ENCODE measurements at regions not wholly inside any gene's neighbourhood (a gene's known extent, or its start where the extent isn't known, plus 50 kb on each side); places are given as distances from the start of the nearest gene placed in this dataset.

DNA sequence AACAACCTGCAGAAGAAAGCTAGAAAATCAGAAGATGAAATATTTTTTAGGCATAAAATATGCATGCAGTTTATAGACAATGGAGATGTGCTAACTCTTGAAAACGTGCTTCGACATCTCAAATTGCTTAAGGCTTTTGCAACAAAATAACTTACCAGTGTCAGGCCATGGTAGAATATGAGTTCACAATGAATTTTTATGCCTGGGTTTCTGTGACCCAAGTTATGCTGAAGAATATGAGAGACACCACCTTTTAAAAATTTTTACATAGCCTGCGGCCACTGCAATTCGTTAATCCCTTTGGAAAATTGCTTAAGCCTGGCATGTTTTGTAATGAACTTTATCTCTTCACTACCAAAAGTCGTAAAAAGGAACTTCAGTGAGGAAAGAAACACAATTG lies 170.1 kb upstream of the AKR1E2 start:
- peaks cover 18% of the 10 kb centered on the region; the same call in 1 of the 2 replicates for H3K4me1 ChIP-seq (ENCODE audit: insufficient read depth, low read length)
- H3K27ac ChIP-seq (ENCODE audit: low read length): no peak overlapping the region
- H3K36me3 ChIP-seq (ENCODE audit: insufficient read depth, low read depth, low read length): no peaks in the 10 kb centered on the region
- no peaks in the 10 kb centered on the region for H3K9me3 ChIP-seq (ENCODE audit: insufficient read depth, low read depth, low read length)
- H3K9ac ChIP-seq (ENCODE audit: low read depth, low read length): no peak overlapping the region
- H3K4me3 ChIP-seq (ENCODE audit: low read length): no peak overlapping the region
- H3K27me3 ChIP-seq (ENCODE audit: insufficient read depth, low read length): peaks cover 9% of the 10 kb centered on the region; the same call in 1 of the 2 replicates

- H3K4me3 ChIP-seq (ENCODE audit: low read length): no peak overlapping the region
Measured at GRCh38 chr10:4655406-4655805, 170.6 kb upstream of the AKR1E2 start.

DNA sequence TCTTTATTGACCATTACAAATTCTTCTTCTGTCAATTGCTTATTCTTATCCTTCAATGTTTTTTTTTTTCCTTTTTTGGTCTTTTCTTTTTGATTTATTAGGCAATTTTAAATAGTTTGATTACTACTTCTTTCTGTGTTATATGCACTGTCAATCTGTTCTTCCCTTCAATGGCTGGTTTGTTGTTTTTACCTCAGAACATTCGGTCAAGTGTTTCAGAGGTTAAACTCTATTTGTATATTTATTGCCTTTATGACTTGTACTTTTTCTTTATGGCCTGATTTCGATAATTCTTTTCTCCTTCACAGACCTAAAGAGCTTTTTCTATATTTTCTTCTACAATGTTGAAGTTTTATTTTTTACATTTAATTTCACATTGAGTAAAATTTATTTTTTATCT lies 171.5 kb upstream of the AKR1E2 start:
- H3K9ac ChIP-seq (ENCODE audit: low read depth, low read length): no peak overlapping the region
- no peaks in the 10 kb centered on the region for H3K9me3 ChIP-seq (ENCODE audit: insufficient read depth, low read depth, low read length)
- H3K4me3 ChIP-seq (ENCODE audit: low read length): no peak overlapping the region
- H3K27me3 ChIP-seq (ENCODE audit: insufficient read depth, low read length): peaks cover 9% of the 10 kb centered on the region; the same call in 1 of the 2 replicates
- no peak overlapping the region for H3K27ac ChIP-seq (ENCODE audit: low read length)
- H3K36me3 ChIP-seq (ENCODE audit: insufficient read depth, low read depth, low read length): no peaks in the 10 kb centered on the region
- peaks cover 18% of the 10 kb centered on the region; the same call in 1 of the 2 replicates for H3K4me1 ChIP-seq (ENCODE audit: insufficient read depth, low read length)

More at GRCh38 chr10:4655406-4655805, 170.6 kb upstream of the AKR1E2 start:
- no peaks in the 10 kb centered on the region for H3K36me3 ChIP-seq (ENCODE audit: insufficient read depth, low read depth, low read length)
- H3K27ac ChIP-seq (ENCODE audit: low read length): no peak overlapping the region
- peaks cover 9% of the 10 kb centered on the region; the same call in 1 of the 2 replicates for H3K27me3 ChIP-seq (ENCODE audit: insufficient read depth, low read length)
- no peaks in the 10 kb centered on the region for H3K9me3 ChIP-seq (ENCODE audit: insufficient read depth, low read depth, low read length)
- H3K9ac ChIP-seq (ENCODE audit: low read depth, low read length): no peak overlapping the region
- H3K4me1 ChIP-seq (ENCODE audit: insufficient read depth, low read length): peaks cover 18% of the 10 kb centered on the region; the same call in 1 of the 2 replicates

GRCh38 chr10:4653160-4653559 lies 172.8 kb upstream of the AKR1E2 start:
- peaks cover 9% of the 10 kb centered on the region; the same call in 1 of the 2 replicates for H3K27me3 ChIP-seq (ENCODE audit: insufficient read depth, low read length)
- peaks cover 18% of the 10 kb centered on the region; the same call in 1 of the 2 replicates for H3K4me1 ChIP-seq (ENCODE audit: insufficient read depth, low read length)
- H3K36me3 ChIP-seq (ENCODE audit: insufficient read depth, low read depth, low read length): no peaks in the 10 kb centered on the region
- H3K9me3 ChIP-seq (ENCODE audit: insufficient read depth, low read depth, low read length): no peaks in the 10 kb centered on the region
- H3K4me3 ChIP-seq (ENCODE audit: low read length): no peak overlapping the region
- H3K27ac ChIP-seq (ENCODE audit: low read length): no peak overlapping the region
- H3K9ac ChIP-seq (ENCODE audit: low read depth, low read length): no peak overlapping the region

GRCh38 chr10:4652111-4653010 lies 173.6 kb upstream of the AKR1E2 start:
- no peak overlapping the region for H3K27ac ChIP-seq (ENCODE audit: low read length)
- H3K36me3 ChIP-seq (ENCODE audit: insufficient read depth, low read depth, low read length): no peaks in the 10 kb centered on the region
- H3K9me3 ChIP-seq (ENCODE audit: insufficient read depth, low read depth, low read length): no peaks in the 10 kb centered on the region
- H3K4me3 ChIP-seq (ENCODE audit: low read length): no peak overlapping the region
- H3K27me3 ChIP-seq (ENCODE audit: insufficient read depth, low read length): peaks cover 9% of the 10 kb centered on the region; the same call in 1 of the 2 replicates
- peaks cover 18% of the 10 kb centered on the region; the same call in 1 of the 2 replicates for H3K4me1 ChIP-seq (ENCODE audit: insufficient read depth, low read length)
- no peak overlapping the region for H3K9ac ChIP-seq (ENCODE audit: low read depth, low read length)

- no peak overlapping the region for H3K27ac ChIP-seq (ENCODE audit: low read length)
- H3K9ac ChIP-seq (ENCODE audit: low read depth, low read length): no peak overlapping the region
- no peaks in the 10 kb centered on the region for H3K9me3 ChIP-seq (ENCODE audit: insufficient read depth, low read depth, low read length)
- H3K36me3 ChIP-seq (ENCODE audit: insufficient read depth, low read depth, low read length): no peaks in the 10 kb centered on the region
- peaks cover 9% of the 10 kb centered on the region; the same call in 1 of the 2 replicates for H3K27me3 ChIP-seq (ENCODE audit: insufficient read depth, low read length)
- H3K4me3 ChIP-seq (ENCODE audit: low read length): no peak overlapping the region
- peaks cover 18% of the 10 kb centered on the region; the same call in 1 of the 2 replicates for H3K4me1 ChIP-seq (ENCODE audit: insufficient read depth, low read length)
Measured at GRCh38 chr10:4651404-4652037, 174.5 kb upstream of the AKR1E2 start.

DNA sequence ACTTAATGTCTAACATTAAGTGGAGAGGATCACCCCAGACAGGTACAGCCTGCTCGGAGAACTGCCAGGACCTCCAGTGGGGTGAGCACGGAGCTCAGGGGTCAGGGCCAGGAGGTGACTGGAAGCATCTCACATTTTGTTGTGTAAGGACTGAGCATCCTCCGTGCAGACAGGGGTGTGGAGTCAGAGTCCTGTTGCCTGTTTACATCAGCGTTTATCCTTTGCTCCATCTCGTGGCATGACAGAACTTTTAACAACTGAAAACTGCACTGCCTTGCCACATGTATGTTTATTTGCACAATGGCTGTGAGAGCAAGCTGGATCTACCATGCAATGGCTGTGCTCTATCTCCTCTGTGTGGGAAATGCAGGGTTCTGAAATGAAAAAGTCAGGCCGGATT lies 175.4 kb upstream of the AKR1E2 start:
- H3K4me1 ChIP-seq (ENCODE audit: insufficient read depth, low read length): peaks cover 18% of the 10 kb centered on the region; the same call in 1 of the 2 replicates
- no peaks in the 10 kb centered on the region for H3K9me3 ChIP-seq (ENCODE audit: insufficient read depth, low read depth, low read length)
- H3K27ac ChIP-seq (ENCODE audit: low read length): no peak overlapping the region
- H3K9ac ChIP-seq (ENCODE audit: low read depth, low read length): no peak overlapping the region
- H3K4me3 ChIP-seq (ENCODE audit: low read length): no peak overlapping the region
- no peaks in the 10 kb centered on the region for H3K36me3 ChIP-seq (ENCODE audit: insufficient read depth, low read depth, low read length)
- H3K27me3 ChIP-seq (ENCODE audit: insufficient read depth, low read length): peaks cover 9% of the 10 kb centered on the region; the same call in 1 of the 2 replicates

DNA sequence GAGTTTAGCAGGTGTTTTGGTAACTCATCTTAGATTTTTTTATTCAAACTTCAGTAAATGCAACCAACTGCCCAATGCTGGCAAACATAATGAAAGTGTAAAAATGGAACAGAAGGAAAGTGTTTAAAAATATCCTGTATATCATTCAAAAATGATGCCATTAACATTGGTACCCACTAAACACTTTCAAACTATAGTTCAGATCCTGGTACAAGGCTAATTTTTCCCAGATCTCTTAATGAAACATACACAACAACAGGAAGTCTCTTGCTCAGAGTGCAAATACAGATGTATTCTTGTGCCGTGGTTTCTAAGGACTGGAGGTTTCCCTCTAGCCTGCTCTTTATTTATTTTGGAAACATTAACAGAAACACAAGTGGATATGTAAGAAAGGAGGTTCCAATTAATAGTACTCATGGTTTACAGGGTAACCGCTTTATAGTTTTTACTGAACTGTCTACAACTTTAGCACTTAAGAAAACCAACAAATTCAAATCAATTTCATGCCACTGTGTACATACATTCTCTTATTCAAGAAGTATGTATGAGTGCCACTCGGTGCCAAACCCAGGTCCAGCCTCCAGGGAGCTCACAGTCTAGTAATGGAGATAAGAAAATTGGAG lies 176.0 kb upstream of the AKR1E2 start:
- H3K4me1 ChIP-seq (ENCODE audit: insufficient read depth, low read length): peaks cover 17% of the 10 kb centered on the region; the same call in 1 of the 2 replicates
- no peak overlapping the region for H3K9ac ChIP-seq (ENCODE audit: low read depth, low read length)
- no peak overlapping the region for H3K4me3 ChIP-seq (ENCODE audit: low read length)
- H3K9me3 ChIP-seq (ENCODE audit: insufficient read depth, low read depth, low read length): no peaks in the 10 kb centered on the region
- no peak overlapping the region for H3K27ac ChIP-seq (ENCODE audit: low read length)
- peaks cover 9% of the 10 kb centered on the region; the same call in 1 of the 2 replicates for H3K27me3 ChIP-seq (ENCODE audit: insufficient read depth, low read length)
- H3K36me3 ChIP-seq (ENCODE audit: insufficient read depth, low read depth, low read length): no peaks in the 10 kb centered on the region

DNA sequence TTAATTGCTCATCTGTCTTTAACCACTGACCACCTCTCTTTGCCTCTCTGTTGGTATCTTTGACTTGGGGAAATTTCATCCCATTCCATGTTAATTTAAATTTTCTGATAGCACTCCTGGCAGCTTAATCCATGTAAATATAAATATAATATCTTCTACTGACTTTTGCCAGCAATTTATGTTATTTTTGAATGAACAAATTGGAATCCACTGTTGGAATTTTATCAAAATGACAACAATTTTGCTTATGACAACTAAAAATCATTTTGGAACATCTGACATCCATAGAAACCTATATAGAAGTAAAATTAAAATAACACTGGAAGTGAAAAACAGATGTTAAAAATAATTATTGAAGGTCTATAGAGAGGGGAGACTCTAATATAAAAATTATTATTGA lies 176.5 kb upstream of the AKR1E2 start:
- Histone ChIP-seq H3K36me3 (ENCODE audit: insufficient read depth, low read depth, low read length) (no peaks in the 10 kb centered on the region), H3K9ac (ENCODE audit: low read depth, low read length) (no peak overlapping the region), H3K27ac (ENCODE audit: low read length) (no peak overlapping the region), H3K27me3 (ENCODE audit: insufficient read depth, low read length) (peaks cover 9% of the 10 kb centered on the region; the same call in 1 of the 2 replicates), H3K9me3 (ENCODE audit: insufficient read depth, low read depth, low read length) (no peaks in the 10 kb centered on the region), H3K4me1 (ENCODE audit: insufficient read depth, low read length) (peaks cover 12% of the 10 kb centered on the region; the same call in 1 of the 2 replicates), H3K4me3 (ENCODE audit: low read length) (no peak overlapping the region)

- Histone ChIP-seq H3K4me1 (ENCODE audit: insufficient read depth, low read length) (peaks cover 9% of the 10 kb centered on the region; the same call in 1 of the 2 replicates), H3K9me3 (ENCODE audit: insufficient read depth, low read depth, low read length) (no peaks in the 10 kb centered on the region), H3K9ac (ENCODE audit: low read depth, low read length) (no peak overlapping the region), H3K27me3 (ENCODE audit: insufficient read depth, low read length) (peaks cover 9% of the 10 kb centered on the region; the same call in 1 of the 2 replicates), H3K4me3 (ENCODE audit: low read length) (no peak overlapping the region), H3K36me3 (ENCODE audit: insufficient read depth, low read depth, low read length) (no peaks in the 10 kb centered on the region), H3K27ac (ENCODE audit: low read length) (no peak overlapping the region)
Measured at GRCh38 chr10:4648999-4649398, 177.0 kb upstream of the AKR1E2 start.

- Histone ChIP-seq H3K9me3 (ENCODE audit: insufficient read depth, low read depth, low read length) (no peaks in the 10 kb centered on the region), H3K27ac (ENCODE audit: low read length) (no peak overlapping the region), H3K27me3 (ENCODE audit: insufficient read depth, low read length) (peaks cover 4% of the 10 kb centered on the region; the same call in 1 of the 2 replicates), H3K36me3 (ENCODE audit: insufficient read depth, low read depth, low read length) (no peaks in the 10 kb centered on the region), H3K4me1 (ENCODE audit: insufficient read depth, low read length) (peaks cover 1% of the 10 kb centered on the region; the same call in 1 of the 2 replicates), H3K9ac (ENCODE audit: low read depth, low read length) (no peak overlapping the region), H3K4me3 (ENCODE audit: low read length) (no peak overlapping the region)
Measured at GRCh38 chr10:4647109-4647785, 178.8 kb upstream of the AKR1E2 start.
